ENCODE measurements at regions not wholly inside any gene's neighbourhood (a gene's known extent, or its start where the extent isn't known, plus 50 kb on each side); places are given as distances from the start of the nearest gene placed in this dataset.

DNA sequence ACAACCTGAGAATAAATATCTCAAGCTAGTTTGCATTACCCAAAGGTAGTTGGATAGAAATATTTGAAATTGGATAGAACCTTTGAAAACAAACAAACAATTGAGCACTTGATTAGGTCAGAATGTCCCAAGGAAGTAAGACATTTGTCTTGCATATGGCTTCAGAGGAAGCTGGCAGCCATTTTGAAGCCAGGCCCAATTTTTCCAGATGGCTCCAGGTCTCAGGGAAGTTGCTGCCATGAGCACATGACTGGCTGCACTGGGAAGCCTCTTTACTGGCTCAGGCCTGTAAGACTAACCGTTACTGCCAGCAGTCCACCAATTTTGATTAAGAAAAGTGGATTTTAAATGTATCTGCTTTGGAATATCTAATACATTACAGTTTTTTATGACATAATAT is 448.9 kb upstream of the DPH6 start:
- POLR2A ChIA-PET = no interaction called here
- no peaks in the 10 kb centered on the region for H3K4me1 ChIP-seq
- TF ChIP-seq MAFK (IDR thresholded peaks at IDR 0.05; ENCODE audit: partially characterized antibody) (no peak), ZNF302 (CRISPR knock-in tag; IDR thresholded peaks at IDR 0.05) (no peak), EHF (CRISPR knock-in tag; IDR thresholded peaks at IDR 0.05) (no peak), SMC3 (IDR thresholded peaks at IDR 0.05) (no peak), HOXA7 (CRISPR knock-in tag; IDR thresholded peaks at IDR 0.05) (no peak), ATOH8 (CRISPR knock-in tag; IDR thresholded peaks at IDR 0.05; ENCODE audit: low read depth) (no peak), HEYL (CRISPR knock-in tag; IDR thresholded peaks at IDR 0.05) (no peak), SREBF2 (IDR thresholded peaks at IDR 0.05) (no peak), EHMT2 (IDR thresholded peaks at IDR 0.05; ENCODE audit: low read depth) (no peak), NFE2L2 (conservative IDR thresholded peaks at IDR 0.05; ENCODE audit: low read length) (no peak), MYC (IDR thresholded peaks at IDR 0.05; ENCODE audit: borderline replicate concordance, low read length) (no peak), KDM5A (IDR thresholded peaks at IDR 0.05) (no peak), ZC3H11A (IDR thresholded peaks at IDR 0.05) (no peak), NPAS2 (CRISPR knock-in tag; IDR thresholded peaks at IDR 0.05; ENCODE audit: borderline replicate concordance) (no peak)
- TF ChIP-seq, protein P1, sequence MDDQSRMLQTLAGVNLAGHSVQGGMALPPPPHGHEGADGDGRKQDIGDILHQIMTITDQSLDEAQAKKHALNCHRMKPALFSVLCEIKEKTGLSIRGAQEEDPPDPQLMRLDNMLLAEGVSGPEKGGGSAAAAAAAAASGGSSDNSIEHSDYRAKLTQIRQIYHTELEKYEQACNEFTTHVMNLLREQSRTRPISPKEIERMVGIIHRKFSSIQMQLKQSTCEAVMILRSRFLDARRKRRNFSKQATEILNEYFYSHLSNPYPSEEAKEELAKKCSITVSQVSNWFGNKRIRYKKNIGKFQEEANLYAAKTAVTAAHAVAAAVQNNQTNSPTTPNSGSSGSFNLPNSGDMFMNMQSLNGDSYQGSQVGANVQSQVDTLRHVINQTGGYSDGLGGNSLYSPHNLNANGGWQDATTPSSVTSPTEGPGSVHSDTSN (IDR thresholded peaks at IDR 0.05) = no peak
- TF ChIP-seq, protein P2, sequence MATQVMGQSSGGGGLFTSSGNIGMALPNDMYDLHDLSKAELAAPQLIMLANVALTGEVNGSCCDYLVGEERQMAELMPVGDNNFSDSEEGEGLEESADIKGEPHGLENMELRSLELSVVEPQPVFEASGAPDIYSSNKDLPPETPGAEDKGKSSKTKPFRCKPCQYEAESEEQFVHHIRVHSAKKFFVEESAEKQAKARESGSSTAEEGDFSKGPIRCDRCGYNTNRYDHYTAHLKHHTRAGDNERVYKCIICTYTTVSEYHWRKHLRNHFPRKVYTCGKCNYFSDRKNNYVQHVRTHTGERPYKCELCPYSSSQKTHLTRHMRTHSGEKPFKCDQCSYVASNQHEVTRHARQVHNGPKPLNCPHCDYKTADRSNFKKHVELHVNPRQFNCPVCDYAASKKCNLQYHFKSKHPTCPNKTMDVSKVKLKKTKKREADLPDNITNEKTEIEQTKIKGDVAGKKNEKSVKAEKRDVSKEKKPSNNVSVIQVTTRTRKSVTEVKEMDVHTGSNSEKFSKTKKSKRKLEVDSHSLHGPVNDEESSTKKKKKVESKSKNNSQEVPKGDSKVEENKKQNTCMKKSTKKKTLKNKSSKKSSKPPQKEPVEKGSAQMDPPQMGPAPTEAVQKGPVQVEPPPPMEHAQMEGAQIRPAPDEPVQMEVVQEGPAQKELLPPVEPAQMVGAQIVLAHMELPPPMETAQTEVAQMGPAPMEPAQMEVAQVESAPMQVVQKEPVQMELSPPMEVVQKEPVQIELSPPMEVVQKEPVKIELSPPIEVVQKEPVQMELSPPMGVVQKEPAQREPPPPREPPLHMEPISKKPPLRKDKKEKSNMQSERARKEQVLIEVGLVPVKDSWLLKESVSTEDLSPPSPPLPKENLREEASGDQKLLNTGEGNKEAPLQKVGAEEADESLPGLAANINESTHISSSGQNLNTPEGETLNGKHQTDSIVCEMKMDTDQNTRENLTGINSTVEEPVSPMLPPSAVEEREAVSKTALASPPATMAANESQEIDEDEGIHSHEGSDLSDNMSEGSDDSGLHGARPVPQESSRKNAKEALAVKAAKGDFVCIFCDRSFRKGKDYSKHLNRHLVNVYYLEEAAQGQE (IDR thresholded peaks at IDR 0.05) = no peak
- ATAC-seq = no peak
- no peak for DNase-seq (ENCODE audit: low read depth in 1 of 2, low spot score in 1 of 2)
- no peak overlapping the region for H3K27ac ChIP-seq
- H3K9me3 ChIP-seq = no peaks in the 10 kb centered on the region
- FAIRE-seq = no peak
- no peak overlapping the region for H3K4me3 ChIP-seq
- CTCF ChIA-PET = interaction anchor here (0.7 kb wide), 1 partner anchor 20 kb away, joined by 3 read pairs; no protein-coding TSS in a partner anchor
- WGBS (ENCODE audit: missing lambda C conversion rate) = 52% methylated on average over 1 of the region's 1 CpG
- H3K4me2 ChIP-seq = no peak overlapping the region

GRCh38 chr15:35998663-35999602 is 453.0 kb upstream of the DPH6 start:
- 70% methylated on average over 7 of the region's 7 CpGs for WGBS (ENCODE audit: missing lambda C conversion rate)
- no peak for FAIRE-seq
- Histone ChIP-seq H3K4me2 (no peak overlapping the region), H3K4me3 (no peak overlapping the region), H3K27ac (no peak overlapping the region), H3K4me1 (no peaks in the 10 kb centered on the region), H3K9me3 (no peaks in the 10 kb centered on the region)
- CTCF ChIA-PET = no interaction called here
- POLR2A ChIA-PET = no interaction called here
- no peak for DNase-seq (ENCODE audit: low read depth in 1 of 2, low spot score in 1 of 2)
- no peak for ATAC-seq
- TF ChIP-seq JUN (IDR thresholded peaks at IDR 0.05) (no peak), CTCF (IDR thresholded peaks at IDR 0.05) (no peak), RARB (CRISPR knock-in tag; IDR thresholded peaks at IDR 0.05) (no peak)
